ENCODE measurements at regions not wholly inside any gene's neighbourhood (a gene's known extent, or its start where the extent isn't known, plus 50 kb on each side); places are given as distances from the start of the nearest gene placed in this dataset.

GRCh38 chr2:18430996-18431748, 129.3 kb downstream of the RDH14 start:
- no peak overlapping the region for H3K4me3 Mint-ChIP-seq (ENCODE audit: low read depth)
- no peaks in the 10 kb centered on the region for H3K36me3 Mint-ChIP-seq (ENCODE audit: low read depth)

GRCh38 chr2:18428516-18428915, 131.9 kb downstream of the RDH14 start:
- no peak overlapping the region for H3K27ac Mint-ChIP-seq
- no peak for DNase-seq (ENCODE audit: low spot score)
- intact Hi-C loops (cut with micrococcal nuclease), result no loop called here
- no peak overlapping the region for H3K4me3 Mint-ChIP-seq (ENCODE audit: low read depth)
- no peaks in the 10 kb centered on the region for H3K9me3 Mint-ChIP-seq
- no peaks in the 10 kb centered on the region for H3K4me1 Mint-ChIP-seq (ENCODE audit: low read depth)
- H3K36me3 Mint-ChIP-seq (ENCODE audit: low read depth), result no peaks in the 10 kb centered on the region
- peaks cover 5% of the 10 kb centered on the region for H3K27me3 Mint-ChIP-seq (ENCODE audit: low read depth)

More at GRCh38 chr2:18430996-18431748, 129.3 kb downstream of the RDH14 start:
- intact Hi-C loops (cut with micrococcal nuclease), result no loop called here
- Mint-ChIP-seq H3K27ac (no peak overlapping the region), H3K4me1 (ENCODE audit: low read depth) (no peaks in the 10 kb centered on the region), H3K9me3 (no peaks in the 10 kb centered on the region), H3K27me3 (ENCODE audit: low read depth) (peaks cover 6% of the 10 kb centered on the region)
- DNase-seq (ENCODE audit: low spot score), result no peak

- intact Hi-C loops (cut with micrococcal nuclease), result no loop called here
Observed at GRCh38 chr2:18427762-18428161, 132.7 kb downstream of the RDH14 start.

GRCh38 chr2:18426174-18426573, 134.3 kb downstream of the RDH14 start:
- H3K27me3 Mint-ChIP-seq (ENCODE audit: low read depth), result peaks cover 5% of the 10 kb centered on the region
- no peak overlapping the region for H3K27ac Mint-ChIP-seq
- no peaks in the 10 kb centered on the region for H3K4me1 Mint-ChIP-seq (ENCODE audit: low read depth)
- intact Hi-C loops (cut with micrococcal nuclease), result no loop called here
- no peak for DNase-seq (ENCODE audit: low spot score)
- H3K36me3 Mint-ChIP-seq (ENCODE audit: low read depth), result no peaks in the 10 kb centered on the region
- H3K4me3 Mint-ChIP-seq (ENCODE audit: low read depth), result no peak overlapping the region
- no peaks in the 10 kb centered on the region for H3K9me3 Mint-ChIP-seq

More at GRCh38 chr2:18427762-18428161, 132.7 kb downstream of the RDH14 start:
- Mint-ChIP-seq H3K36me3 (ENCODE audit: low read depth) (no peaks in the 10 kb centered on the region), H3K4me3 (ENCODE audit: low read depth) (no peak overlapping the region), H3K9me3 (no peaks in the 10 kb centered on the region), H3K27me3 (ENCODE audit: low read depth) (peaks cover 5% of the 10 kb centered on the region), H3K27ac (no peak overlapping the region), H3K4me1 (ENCODE audit: low read depth) (no peaks in the 10 kb centered on the region)
- no peak for DNase-seq (ENCODE audit: low spot score)

GRCh38 chr2:18425210-18425703, 135.2 kb downstream of the RDH14 start:
- no peak for DNase-seq (ENCODE audit: low spot score)
- no peaks in the 10 kb centered on the region for H3K4me1 Mint-ChIP-seq (ENCODE audit: low read depth)
- no peaks in the 10 kb centered on the region for H3K9me3 Mint-ChIP-seq
- peaks cover 2% of the 10 kb centered on the region for H3K27me3 Mint-ChIP-seq (ENCODE audit: low read depth)
- intact Hi-C loops (cut with micrococcal nuclease), result no loop called here
- H3K4me3 Mint-ChIP-seq (ENCODE audit: low read depth), result no peak overlapping the region
- no peak overlapping the region for H3K27ac Mint-ChIP-seq
- H3K36me3 Mint-ChIP-seq (ENCODE audit: low read depth), result no peaks in the 10 kb centered on the region

GRCh38 chr2:18423636-18424035, 136.8 kb downstream of the RDH14 start:
- H3K4me3 Mint-ChIP-seq (ENCODE audit: low read depth), result no peak overlapping the region
- H3K9me3 Mint-ChIP-seq, result no peaks in the 10 kb centered on the region
- intact Hi-C loops (cut with micrococcal nuclease), result no loop called here
- H3K4me1 Mint-ChIP-seq (ENCODE audit: low read depth), result no peaks in the 10 kb centered on the region
- H3K27ac Mint-ChIP-seq, result no peak overlapping the region
- no peaks in the 10 kb centered on the region for H3K36me3 Mint-ChIP-seq (ENCODE audit: low read depth)
- peaks cover 2% of the 10 kb centered on the region for H3K27me3 Mint-ChIP-seq (ENCODE audit: low read depth)
- DNase-seq (ENCODE audit: low spot score), result no peak

GRCh38 chr2:18422432-18423165, 137.9 kb downstream of the RDH14 start:
- H3K4me1 Mint-ChIP-seq (ENCODE audit: low read depth), result no peaks in the 10 kb centered on the region
- no peaks in the 10 kb centered on the region for H3K36me3 Mint-ChIP-seq (ENCODE audit: low read depth)
- intact Hi-C loops (cut with micrococcal nuclease), result no loop called here
- H3K27me3 Mint-ChIP-seq (ENCODE audit: low read depth), result peaks cover 2% of the 10 kb centered on the region
- no peak for DNase-seq (ENCODE audit: low spot score)
- H3K27ac Mint-ChIP-seq, result no peak overlapping the region
- no peak overlapping the region for H3K4me3 Mint-ChIP-seq (ENCODE audit: low read depth)
- H3K9me3 Mint-ChIP-seq, result no peaks in the 10 kb centered on the region

GRCh38 chr2:18413676-18414396, 146.6 kb downstream of the RDH14 start:
- Mint-ChIP-seq H3K4me1 (ENCODE audit: low read depth) (no peaks in the 10 kb centered on the region), H3K9me3 (no peaks in the 10 kb centered on the region), H3K27ac (no peak overlapping the region), H3K36me3 (ENCODE audit: low read depth) (no peaks in the 10 kb centered on the region), H3K27me3 (ENCODE audit: low read depth) (no peaks in the 10 kb centered on the region), H3K4me3 (ENCODE audit: low read depth) (no peak overlapping the region)
- no peak for DNase-seq (ENCODE audit: low spot score)
- intact Hi-C loops (cut with micrococcal nuclease), result no loop called here

- intact Hi-C loops (cut with micrococcal nuclease), result no loop called here
- no peak for DNase-seq (ENCODE audit: low spot score)
- Mint-ChIP-seq H3K4me1 (ENCODE audit: low read depth) (no peaks in the 10 kb centered on the region), H3K27me3 (ENCODE audit: low read depth) (no peaks in the 10 kb centered on the region), H3K36me3 (ENCODE audit: low read depth) (no peaks in the 10 kb centered on the region), H3K27ac (no peak overlapping the region), H3K9me3 (no peaks in the 10 kb centered on the region), H3K4me3 (ENCODE audit: low read depth) (no peak overlapping the region)
Observed at GRCh38 chr2:18412980-18413675, 147.3 kb downstream of the RDH14 start.

- no peaks in the 10 kb centered on the region for H3K9me3 Mint-ChIP-seq
- no peak overlapping the region for H3K27ac Mint-ChIP-seq
- no peaks in the 10 kb centered on the region for H3K27me3 Mint-ChIP-seq (ENCODE audit: low read depth)
- no peak overlapping the region for H3K4me3 Mint-ChIP-seq (ENCODE audit: low read depth)
- intact Hi-C loops (cut with micrococcal nuclease), result no loop called here
- no peaks in the 10 kb centered on the region for H3K36me3 Mint-ChIP-seq (ENCODE audit: low read depth)
- DNase-seq (ENCODE audit: low spot score), result no peak
- no peaks in the 10 kb centered on the region for H3K4me1 Mint-ChIP-seq (ENCODE audit: low read depth)
Observed at GRCh38 chr2:18411626-18412025, 148.8 kb downstream of the RDH14 start.

GRCh38 chr2:18410543-18410942, 149.9 kb downstream of the RDH14 start:
- H3K27me3 Mint-ChIP-seq (ENCODE audit: low read depth), result no peaks in the 10 kb centered on the region
- H3K4me1 Mint-ChIP-seq (ENCODE audit: low read depth), result no peaks in the 10 kb centered on the region
- intact Hi-C loops (cut with micrococcal nuclease), result no loop called here

GRCh38 chr2:18408638-18409037, 151.8 kb downstream of the RDH14 start:
- Mint-ChIP-seq H3K4me1 (ENCODE audit: low read depth) (no peaks in the 10 kb centered on the region), H3K27ac (no peak overlapping the region), H3K27me3 (ENCODE audit: low read depth) (no peaks in the 10 kb centered on the region), H3K36me3 (ENCODE audit: low read depth) (no peaks in the 10 kb centered on the region), H3K4me3 (ENCODE audit: low read depth) (no peak overlapping the region), H3K9me3 (no peaks in the 10 kb centered on the region)
- DNase-seq (ENCODE audit: low spot score), result no peak
- intact Hi-C loops (cut with micrococcal nuclease), result no loop called here

More at GRCh38 chr2:18410543-18410942, 149.9 kb downstream of the RDH14 start:
- Mint-ChIP-seq H3K36me3 (ENCODE audit: low read depth) (no peaks in the 10 kb centered on the region), H3K4me3 (ENCODE audit: low read depth) (no peak overlapping the region), H3K27ac (no peak overlapping the region), H3K9me3 (no peaks in the 10 kb centered on the region)
- no peak for DNase-seq (ENCODE audit: low spot score)
